ENCODE measurements at regions not wholly inside any gene's neighbourhood (a gene's known extent, or its start where the extent isn't known, plus 50 kb on each side); places are given as distances from the start of the nearest gene placed in this dataset.

- DNase-seq = no peak
Observed at GRCh38 chr20:11229772-11230171, 556.0 kb upstream of the JAG1 start.

GRCh38 chr20:11230999-11231398 lies 557.2 kb upstream of the JAG1 start:
- DNase-seq = no peak

- no peak for DNase-seq
Observed at GRCh38 chr20:11231742-11232648, 558.2 kb upstream of the JAG1 start.

GRCh38 chr20:11232896-11233295 lies 559.1 kb upstream of the JAG1 start:
- no peak for DNase-seq

- no peak for DNase-seq
Observed at GRCh38 chr20:11234181-11234580, 560.4 kb upstream of the JAG1 start.

GRCh38 chr20:11234608-11235007 lies 560.8 kb upstream of the JAG1 start:
- no peak for DNase-seq

- no peak for DNase-seq
Observed at GRCh38 chr20:11235058-11235457, 561.3 kb upstream of the JAG1 start.

- DNase-seq = no peak
Observed at GRCh38 chr20:11242320-11242719, 568.5 kb upstream of the JAG1 start.

- DNase-seq = no peak
Observed at GRCh38 chr20:11245431-11245830, 571.6 kb upstream of the JAG1 start.

GRCh38 chr20:11246251-11246775 lies 572.5 kb upstream of the JAG1 start:
- DNase-seq = no peak

- no peak for DNase-seq
Observed at GRCh38 chr20:11247046-11248010, 573.5 kb upstream of the JAG1 start.

GRCh38 chr20:11248011-11248409 lies 574.2 kb upstream of the JAG1 start:
- DNase-seq = no peak

- no peak for DNase-seq
Observed at GRCh38 chr20:11248687-11249638, 575.2 kb upstream of the JAG1 start.

- no peak for DNase-seq
Observed at GRCh38 chr20:11249683-11250082, 575.9 kb upstream of the JAG1 start.

- DNase-seq = no peak
Observed at GRCh38 chr20:11252447-11252846, 578.6 kb upstream of the JAG1 start.

GRCh38 chr20:11255455-11255854 lies 581.7 kb upstream of the JAG1 start:
- no peak for DNase-seq

GRCh38 chr20:11255860-11256259 lies 582.1 kb upstream of the JAG1 start:
- no peak for DNase-seq

GRCh38 chr20:11260611-11261010 lies 586.8 kb upstream of the JAG1 start:
- DNase-seq = no peak

- DNase-seq = no peak
Observed at GRCh38 chr20:11261533-11262000, 587.8 kb upstream of the JAG1 start.

GRCh38 chr20:11266571-11266970 lies 592.8 kb upstream of the JAG1 start:
- no peak for DNase-seq

GRCh38 chr20:11267131-11267761 lies 593.4 kb upstream of the JAG1 start:
- DNase-seq = no peak

All from CD4-positive, alpha-beta T cell treated with Interleukin-17A for 4 hours (primary cell).